Small intestine (tissue), 7 donors: ENCODE measurements at regions not wholly inside any gene's neighbourhood (a gene's known extent, or its start where the extent isn't known, plus 50 kb on each side); places are given as distances from the start of the nearest gene placed in this dataset.

ENCODE experiments used
- DNase-seq, 2 donors: peaks; one replicate each; pipeline versions ENCODE4 v3.0.0 to v3.0.0-alpha.2; 2013
- FAIRE-seq: peaks from 2 replicates; lab custom pipeline; 2012; peaks lifted over from hg19 to GRCh38; lab: Jason Lieb, UNC
- H3K27ac ChIP-seq, 3 donors: one replicate each; pipeline ENCODE4 v1.5.1; 2013; ENCODE audit warnings: low read length in 2 of 3, mild to moderate bottlenecking in 2 of 3, control low read depth in 1 of 3, inconsistent platforms in 1 of 3, low read depth in 1 of 3, moderate library complexity in 1 of 3
- H3K27me3 ChIP-seq, 3 donors: one replicate each; pipeline ENCODE4 v1.6.1; 2013; ENCODE audit warnings: low read length in 3 of 3, inconsistent platforms in 1 of 3; ENCODE audit not compliant: control insufficient read depth in 3 of 3, insufficient read depth in 3 of 3
- H3K36me3 ChIP-seq, 3 donors: one replicate each; pipeline ENCODE4 v1.6.1; 2013; ENCODE audit warnings: low read length in 3 of 3, inconsistent platforms in 1 of 3, low read depth in 1 of 3, mild to moderate bottlenecking in 1 of 3, moderate library complexity in 1 of 3; ENCODE audit not compliant: control insufficient read depth in 3 of 3, insufficient read depth in 2 of 3
- H3K4me1 ChIP-seq, 3 donors: one replicate each; pipeline ENCODE4 v1.6.1; 2013; ENCODE audit warnings: low read length in 2 of 3, inconsistent platforms in 1 of 3, low read depth in 1 of 3, mild to moderate bottlenecking in 1 of 3, moderate library complexity in 1 of 3; ENCODE audit not compliant: control insufficient read depth in 3 of 3, insufficient read depth in 2 of 3
- H3K4me3 ChIP-seq, 3 donors: one replicate each; pipeline ENCODE4 v1.5.1; 2013; ENCODE audit warnings: low read length in 3 of 3, control low read depth in 1 of 3, inconsistent platforms in 1 of 3, low read depth in 1 of 3, mild to moderate bottlenecking in 1 of 3, moderate library complexity in 1 of 3
- H3K9me3 ChIP-seq, 2 donors: one replicate each; pipeline ENCODE4 v1.6.1; 2013; ENCODE audit warnings: low read depth in 1 of 2, low read length in 1 of 2; ENCODE audit not compliant: control insufficient read depth in 2 of 2, insufficient read depth in 1 of 2
- WGBS, 3 donors: extraction: QIAGEN DNeasy Blood & Tissue Kit; methylation state at CpG; one replicate each; pipeline ENCODE4 v1.1.7; 2013; 5-methylcytosine and 5-hydroxymethylcytosine counted together
- donor health status: healthy with polysubstance abuse.
- donor health status: control.
- donor health status: control.
- donor health status: Bipolar disorder and iron deficiency.
- donor health status: healthy.

GRCh38 chr2:67295851-67296250 is 101.3 kb upstream of the ETAA1 start:
- Histone ChIP-seq H3K9me3 (no peaks in the 10 kb centered on the region), H3K27ac (no peak overlapping the region), H3K36me3 (no peaks in the 10 kb centered on the region), H3K27me3 (no peaks in the 10 kb centered on the region), H3K4me3 (no peak overlapping the region), H3K4me1 (no peaks in the 10 kb centered on the region)
- FAIRE-seq (no peak), DNase-seq (no peak)
- 59 to 66% (median 62%) methylated on average over 4 of the region's 4 CpGs for WGBS, 3 donors

GRCh38 chr2:67304300-67304890 is 92.7 kb upstream of the ETAA1 start:
- Histone ChIP-seq H3K9me3 (peaks cover 0 to 3% of the 10 kb centered on the region in 2 donors), H3K27me3 (no peaks in the 10 kb centered on the region), H3K4me3 (no peak overlapping the region), H3K36me3 (no peaks in the 10 kb centered on the region), H3K4me1 (no peaks in the 10 kb centered on the region), H3K27ac (no peak overlapping the region)
- no peak for FAIRE-seq
- DNase-seq, result no peak
- 69 to 83% (median 73%) methylated on average over 6 of the region's 6 CpGs for WGBS, 3 donors

- Histone ChIP-seq H3K36me3 (no peaks in the 10 kb centered on the region), H3K9me3 (peaks cover 0 to 3% of the 10 kb centered on the region in 2 donors), H3K4me1 (no peaks in the 10 kb centered on the region), H3K27me3 (no peaks in the 10 kb centered on the region), H3K27ac (peak overlapping the region in 1 of 3 donors; percentile 33), H3K4me3 (no peak overlapping the region)
- no peak for FAIRE-seq
- 81 to 92% (median 90%) methylated on average over 1 of the region's 1 CpG for WGBS, 3 donors
- DNase-seq, result peak; percentile 3 to 74
Observed at GRCh38 chr2:67309281-67309680, 87.9 kb upstream of the ETAA1 start.

GRCh38 chr2:67311536-67311935 is 85.6 kb upstream of the ETAA1 start:
- Histone ChIP-seq H3K4me1 (no peaks in the 10 kb centered on the region), H3K9me3 (no peaks in the 10 kb centered on the region), H3K4me3 (no peak overlapping the region), H3K27me3 (no peaks in the 10 kb centered on the region), H3K27ac (no peak overlapping the region), H3K36me3 (no peaks in the 10 kb centered on the region)
- DNase-seq, result peak; percentile 5 to 8
- FAIRE-seq, result no peak
- WGBS, 3 donors, result 13 to 29% (median 17%) methylated on average over 2 of the region's 2 CpGs

- DNase-seq (no peak), FAIRE-seq (no peak)
- no peak overlapping the region for H3K27ac ChIP-seq
- no peak overlapping the region for H3K4me3 ChIP-seq
- no peaks in the 10 kb centered on the region for H3K9me3 ChIP-seq
- H3K4me1 ChIP-seq, result no peaks in the 10 kb centered on the region
- H3K36me3 ChIP-seq, result no peaks in the 10 kb centered on the region
- no peaks in the 10 kb centered on the region for H3K27me3 ChIP-seq
- 48 to 97% (median 87%) methylated on average over 1 of the region's 1 CpG for WGBS, 3 donors
Observed at GRCh38 chr2:67312871-67313270, 84.3 kb upstream of the ETAA1 start.

- Histone ChIP-seq H3K36me3 (no peaks in the 10 kb centered on the region), H3K4me1 (no peaks in the 10 kb centered on the region), H3K4me3 (no peak overlapping the region), H3K27ac (no peak overlapping the region), H3K9me3 (no peaks in the 10 kb centered on the region), H3K27me3 (no peaks in the 10 kb centered on the region)
- no peak for DNase-seq
- 68 to 77% (median 76%) methylated on average over 1 of the region's 1 CpG for WGBS, 3 donors
- no peak for FAIRE-seq
Observed at GRCh38 chr2:67313536-67313935, 83.6 kb upstream of the ETAA1 start.

- H3K27ac ChIP-seq, result no peak overlapping the region
- FAIRE-seq (no peak), DNase-seq (no peak)
- no peaks in the 10 kb centered on the region for H3K9me3 ChIP-seq
- no peaks in the 10 kb centered on the region for H3K27me3 ChIP-seq
- H3K36me3 ChIP-seq, result no peaks in the 10 kb centered on the region
- H3K4me3 ChIP-seq, result no peak overlapping the region
- no peaks in the 10 kb centered on the region for H3K4me1 ChIP-seq
- WGBS, 3 donors, result 93 to 100% (median 100%) methylated on average over 1 of the region's 1 CpG
Observed at GRCh38 chr2:67318031-67318430, 79.1 kb upstream of the ETAA1 start.

- no peak overlapping the region for H3K27ac ChIP-seq
- no peak overlapping the region for H3K4me3 ChIP-seq
- DNase-seq, result no peak
- H3K36me3 ChIP-seq, result no peaks in the 10 kb centered on the region
- H3K27me3 ChIP-seq, result no peaks in the 10 kb centered on the region
- 60 to 78% (median 67%) methylated on average over 3 of the region's 3 CpGs for WGBS, 3 donors
- no peaks in the 10 kb centered on the region for H3K9me3 ChIP-seq
- no peaks in the 10 kb centered on the region for H3K4me1 ChIP-seq
- no peak for FAIRE-seq
Observed at GRCh38 chr2:67318563-67318962, 78.6 kb upstream of the ETAA1 start.

GRCh38 chr2:67318993-67319481 is 78.1 kb upstream of the ETAA1 start:
- no peak for FAIRE-seq
- no peaks in the 10 kb centered on the region for H3K36me3 ChIP-seq
- no peaks in the 10 kb centered on the region for H3K4me1 ChIP-seq
- H3K9me3 ChIP-seq, result no peaks in the 10 kb centered on the region
- no peak overlapping the region for H3K4me3 ChIP-seq
- H3K27ac ChIP-seq, result no peak overlapping the region
- 75 to 85% (median 81%) methylated on average over 6 of the region's 6 CpGs for WGBS, 3 donors
- no peak for DNase-seq
- H3K27me3 ChIP-seq, result no peaks in the 10 kb centered on the region
